ENCODE measurements at regions not wholly inside any gene's neighbourhood (a gene's known extent, or its start where the extent isn't known, plus 50 kb on each side); places are given as distances from the start of the nearest gene placed in this dataset.
"Not testable (repeated sequence)": the region's sequence is repeated elsewhere in the genome, so short reads cannot be mapped to it uniquely, and the experiment has no call there.

GRCh38 chr1:98113811-98114210 is 193.0 kb upstream of the DPYD start:
- no peaks in the 10 kb centered on the region for H3K9me3 ChIP-seq
- no peak overlapping the region for H3K4me3 ChIP-seq
- TF ChIP-seq POLR2AphosphoS5 (IDR thresholded peaks at IDR 0.05) (no peak), EP300 (IDR thresholded peaks at IDR 0.05) (no peak), POLR2A (IDR thresholded peaks at IDR 0.05) (no peak), CTCF (IDR thresholded peaks at IDR 0.05) (no peak)
- ATAC-seq = no peak
- WGBS, 2 donors (ENCODE audit: low coverage in 1 of 2) = 33 to 62% methylated on average over 1 of the region's 1 CpG
- no peaks in the 10 kb centered on the region for H3K4me1 ChIP-seq
- no peak overlapping the region for H3K27ac ChIP-seq
- H3K36me3 ChIP-seq = no peaks in the 10 kb centered on the region
- no peaks in the 10 kb centered on the region for H3K27me3 ChIP-seq

GRCh38 chr1:98112626-98113025 is 191.8 kb upstream of the DPYD start:
- Histone ChIP-seq H3K27me3 (no peaks in the 10 kb centered on the region), H3K27ac (no peak overlapping the region), H3K9me3 (peaks cover 0 to 8% (median 0%) of the 10 kb centered on the region in 3 donors), H3K4me1 (no peaks in the 10 kb centered on the region), H3K36me3 (no peaks in the 10 kb centered on the region), H3K4me3 (no peak overlapping the region)
- TF ChIP-seq EP300 (IDR thresholded peaks at IDR 0.05) (no peak), CTCF (IDR thresholded peaks at IDR 0.05) (no peak), POLR2A (IDR thresholded peaks at IDR 0.05) (no peak), POLR2AphosphoS5 (IDR thresholded peaks at IDR 0.05) (no peak)
- 60 to 74% methylated on average over 2 of the region's 2 CpGs for WGBS, 2 donors (ENCODE audit: low coverage in 1 of 2)
- no peak for ATAC-seq

DNA sequence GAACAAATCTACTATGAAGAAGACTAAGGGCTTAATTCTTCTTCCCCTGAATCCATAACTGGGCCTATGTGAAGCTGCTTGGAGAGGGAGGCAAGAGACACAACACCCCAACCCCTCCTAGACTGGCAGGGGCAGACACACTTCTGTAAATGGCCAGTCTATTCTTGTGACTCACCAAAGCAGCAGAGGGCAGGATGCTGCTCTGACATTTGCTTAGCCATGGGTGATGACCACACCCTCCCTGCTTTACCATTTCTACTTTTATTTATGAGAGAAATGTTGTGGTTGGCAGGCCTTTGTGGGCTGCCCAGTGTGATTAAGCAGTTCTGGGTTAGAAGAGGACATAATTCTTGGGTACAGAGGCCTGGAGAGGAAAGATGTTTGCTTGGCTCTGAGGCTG is 189.8 kb upstream of the DPYD start:
- ATAC-seq = no peak
- TF ChIP-seq CTCF (IDR thresholded peaks at IDR 0.05) (no peak), POLR2A (IDR thresholded peaks at IDR 0.05) (no peak), EP300 (IDR thresholded peaks at IDR 0.05) (no peak), POLR2AphosphoS5 (IDR thresholded peaks at IDR 0.05) (no peak)
- H3K4me3 ChIP-seq = no peak overlapping the region

DNA sequence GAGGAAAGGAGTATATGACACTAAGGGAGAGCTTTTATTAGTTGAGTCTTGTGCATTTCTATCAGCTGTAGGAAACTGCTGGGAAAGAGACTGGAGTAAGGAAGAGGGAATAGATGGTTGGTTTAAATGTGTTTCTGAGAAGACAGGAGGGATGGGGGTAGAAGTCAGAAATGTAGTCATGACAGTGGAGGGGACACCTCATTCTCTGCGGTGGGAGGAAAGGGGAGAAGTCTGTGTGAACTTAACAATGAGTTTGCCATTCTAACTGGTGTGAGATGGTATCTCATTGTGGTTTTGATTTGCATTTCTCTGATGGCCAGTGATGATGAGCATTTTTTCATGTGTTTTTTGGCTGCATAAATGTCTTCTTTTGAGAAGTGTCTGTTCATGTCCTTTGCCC is 187.5 kb upstream of the DPYD start:
- not testable (repeated sequence) for H3K36me3 ChIP-seq, H3K4me3 ChIP-seq, H3K4me1 ChIP-seq, ATAC-seq, H3K27me3 ChIP-seq, H3K27ac ChIP-seq
- 50% methylated on average over 1 of the region's 1 CpG; no CpG with 5 or more reads in 1 of the 2 donors for WGBS, 2 donors (ENCODE audit: low coverage in 1 of 2)
- peaks cover 0 to 22% (median 0%) of the 10 kb centered on the region in 3 donors for H3K9me3 ChIP-seq

More for the DNA sequence above, 189.8 kb upstream of the DPYD start:
- Histone ChIP-seq H3K4me1 (no peaks in the 10 kb centered on the region), H3K36me3 (no peaks in the 10 kb centered on the region), H3K9me3 (peaks cover 0 to 22% (median 0%) of the 10 kb centered on the region in 3 donors), H3K27me3 (no peaks in the 10 kb centered on the region), H3K27ac (no peak overlapping the region)

GRCh38 chr1:98107256-98107655 is 186.4 kb upstream of the DPYD start:
- 71 to 100% methylated on average over 1 of the region's 1 CpG for WGBS, 2 donors (ENCODE audit: low coverage in 1 of 2)
- TF ChIP-seq EP300 (IDR thresholded peaks at IDR 0.05) = no peak
- no peak for TF ChIP-seq POLR2A (IDR thresholded peaks at IDR 0.05)
- no peak for TF ChIP-seq CTCF (IDR thresholded peaks at IDR 0.05)
- TF ChIP-seq POLR2AphosphoS5 (IDR thresholded peaks at IDR 0.05) = no peak
- no peak for ATAC-seq

More at GRCh38 chr1:98107256-98107655, 186.4 kb upstream of the DPYD start:
- H3K27ac ChIP-seq = no peak overlapping the region
- H3K9me3 ChIP-seq = peaks cover 0 to 22% (median 0%) of the 10 kb centered on the region in 3 donors
- H3K4me1 ChIP-seq = peaks cover 0 to 8% (median 0%) of the 10 kb centered on the region in 3 donors
- H3K36me3 ChIP-seq = no peaks in the 10 kb centered on the region
- H3K27me3 ChIP-seq = no peaks in the 10 kb centered on the region
- H3K4me3 ChIP-seq = no peak overlapping the region
